Calu3 (cell line): ENCODE measurements at regions not wholly inside any gene's neighbourhood (a gene's known extent, or its start where the extent isn't known, plus 50 kb on each side); places are given as distances from the start of the nearest gene placed in this dataset.

ENCODE experiments used
- BruUV-seq: library from RNA; stranded (reverse); fragments of 400-500 nt; replicated peaks from 2 replicates; lab custom pipeline; 2021; lab: Mats Ljungman, UMichigan
- CTCF ChIA-PET: fragments of 300-600 bp; sonication (Branson Sonifier 250); formaldehyde crosslinking; loops from one replicate; lab custom pipeline; 2022; ENCODE audit warnings: antibody characterized with exemption; lab: Charles Lee
- DNase-seq: peaks from one replicate; pipeline ENCODE4 v3.0.0; 2022
- H3K27ac Mint-ChIP-seq: one replicate; pipeline ENCODE4 v1.8.0; 2022; ENCODE audit warnings: mixed read lengths; ENCODE audit not compliant: unreplicated experiment
- H3K27me3 Mint-ChIP-seq: one replicate; pipeline ENCODE4 v1.8.0; 2022; ENCODE audit warnings: mixed read lengths; ENCODE audit not compliant: unreplicated experiment
- H3K36me3 Mint-ChIP-seq: one replicate; pipeline ENCODE4 v1.8.0; 2022; ENCODE audit warnings: mild to moderate bottlenecking, moderate library complexity, mixed read lengths; ENCODE audit not compliant: insufficient read depth, unreplicated experiment
- H3K4me1 Mint-ChIP-seq: one replicate; pipeline ENCODE4 v1.8.0; 2022; ENCODE audit warnings: mild to moderate bottlenecking, low read depth, mixed read lengths; ENCODE audit not compliant: unreplicated experiment
- H3K4me3 Mint-ChIP-seq: one replicate; pipeline ENCODE4 v1.8.0; 2022; ENCODE audit warnings: mild to moderate bottlenecking, low read depth, moderate library complexity, mixed read lengths; ENCODE audit not compliant: unreplicated experiment
- H3K9me3 Mint-ChIP-seq: one replicate; pipeline ENCODE4 v1.8.0; 2022; ENCODE audit warnings: low read depth, mixed read lengths; ENCODE audit not compliant: unreplicated experiment
- intact Hi-C: fragments of 100-400 bp; cut with micrococcal nuclease; formaldehyde crosslinking; loops from one replicate; pipeline ENCODE4 v1.10.0; 2022; ENCODE audit not compliant: unreplicated experiment
- TF ChIP-seq, protein P1 (sequence below): fragments of 200-600 bp; IDR thresholded peaks from one replicate; pipeline ENCODE4 v1.8.0; 2022; ENCODE audit warnings: antibody characterized with exemption; ENCODE audit not compliant: unreplicated experiment

DNA sequence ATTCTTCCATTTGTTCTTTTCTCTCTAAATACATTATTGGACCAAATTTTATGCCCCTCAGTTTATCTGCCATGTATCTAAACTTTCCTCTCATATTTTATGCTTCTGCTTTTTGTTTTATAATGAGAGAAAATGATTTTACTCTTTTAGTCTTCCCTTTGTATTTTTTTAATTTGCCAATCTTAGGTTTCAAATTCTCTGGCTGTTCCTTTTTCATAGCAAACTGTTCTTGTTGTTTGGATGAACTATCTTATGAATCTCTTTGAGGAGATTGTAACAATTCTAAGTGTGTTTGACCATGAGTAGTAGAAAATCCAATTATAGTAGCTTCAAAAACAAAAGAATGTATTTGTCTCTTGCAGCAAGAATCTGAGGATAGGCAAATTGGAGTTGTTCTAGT is 290.5 kb downstream of the NDFIP2 start:
- CTCF ChIA-PET = no interaction called here
- TF ChIP-seq, protein P1, sequence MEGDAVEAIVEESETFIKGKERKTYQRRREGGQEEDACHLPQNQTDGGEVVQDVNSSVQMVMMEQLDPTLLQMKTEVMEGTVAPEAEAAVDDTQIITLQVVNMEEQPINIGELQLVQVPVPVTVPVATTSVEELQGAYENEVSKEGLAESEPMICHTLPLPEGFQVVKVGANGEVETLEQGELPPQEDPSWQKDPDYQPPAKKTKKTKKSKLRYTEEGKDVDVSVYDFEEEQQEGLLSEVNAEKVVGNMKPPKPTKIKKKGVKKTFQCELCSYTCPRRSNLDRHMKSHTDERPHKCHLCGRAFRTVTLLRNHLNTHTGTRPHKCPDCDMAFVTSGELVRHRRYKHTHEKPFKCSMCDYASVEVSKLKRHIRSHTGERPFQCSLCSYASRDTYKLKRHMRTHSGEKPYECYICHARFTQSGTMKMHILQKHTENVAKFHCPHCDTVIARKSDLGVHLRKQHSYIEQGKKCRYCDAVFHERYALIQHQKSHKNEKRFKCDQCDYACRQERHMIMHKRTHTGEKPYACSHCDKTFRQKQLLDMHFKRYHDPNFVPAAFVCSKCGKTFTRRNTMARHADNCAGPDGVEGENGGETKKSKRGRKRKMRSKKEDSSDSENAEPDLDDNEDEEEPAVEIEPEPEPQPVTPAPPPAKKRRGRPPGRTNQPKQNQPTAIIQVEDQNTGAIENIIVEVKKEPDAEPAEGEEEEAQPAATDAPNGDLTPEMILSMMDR = no peak
- no peak for DNase-seq
- intact Hi-C loops = loop anchor here (10.0 kb wide), 1 partner anchor 463 kb away; no protein-coding TSS in a partner anchor
- no TSS peak for BruUV-seq
- no peaks in the 10 kb centered on the region for H3K36me3 Mint-ChIP-seq
- H3K9me3 Mint-ChIP-seq = no peaks in the 10 kb centered on the region
- peak overlapping the region; percentile 15 for H3K27ac Mint-ChIP-seq
- H3K4me1 Mint-ChIP-seq = no peaks in the 10 kb centered on the region
- H3K4me3 Mint-ChIP-seq = no peak overlapping the region
- no peaks in the 10 kb centered on the region for H3K27me3 Mint-ChIP-seq

DNA sequence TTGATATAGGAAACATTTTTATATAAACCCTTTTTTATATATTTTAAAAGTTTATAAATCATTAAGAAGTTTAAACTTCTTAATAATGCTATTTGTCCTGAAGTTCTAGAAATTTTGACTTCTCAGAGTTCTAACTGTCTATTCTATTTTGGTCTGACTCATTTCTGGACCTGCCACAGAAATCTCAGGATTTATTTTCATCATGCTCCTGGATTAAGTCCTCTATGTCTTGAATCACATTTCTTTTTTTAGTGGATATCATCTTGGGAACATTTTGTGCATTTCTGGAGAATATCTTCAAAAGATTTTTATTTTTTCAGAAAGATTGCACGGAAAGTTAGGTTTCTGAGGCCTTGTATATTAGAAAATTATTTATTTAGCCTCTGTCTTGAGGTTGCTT is 289.1 kb downstream of the NDFIP2 start:
- DNase-seq = no peak
- intact Hi-C loops = loop anchor here (10.0 kb wide), 1 partner anchor 465 kb away; no protein-coding TSS in a partner anchor
- Mint-ChIP-seq H3K4me3 (no peak overlapping the region), H3K4me1 (no peaks in the 10 kb centered on the region), H3K36me3 (no peaks in the 10 kb centered on the region), H3K9me3 (no peaks in the 10 kb centered on the region), H3K27me3 (no peaks in the 10 kb centered on the region), H3K27ac (no peak overlapping the region)
- TF ChIP-seq, protein P1 = no peak
- no TSS peak for BruUV-seq
- CTCF ChIA-PET = no interaction called here

DNA sequence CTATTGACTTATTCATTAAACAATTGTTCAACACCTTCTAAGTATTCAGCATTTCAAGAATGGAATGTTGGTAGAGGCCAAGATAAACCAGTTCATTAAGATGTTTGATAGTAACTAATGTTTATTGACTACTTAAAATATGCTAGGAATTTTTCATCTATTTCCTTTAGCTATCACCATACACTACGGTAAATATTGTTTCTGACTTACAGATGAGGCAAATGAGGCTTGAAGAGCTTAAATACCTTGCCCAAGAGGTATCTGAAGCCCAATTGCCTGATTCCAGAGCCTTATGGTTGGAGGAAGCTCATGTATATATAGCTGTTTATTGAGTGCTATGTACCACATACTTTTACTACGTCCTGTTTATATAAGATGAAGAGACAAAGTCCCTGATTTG is 286.2 kb downstream of the NDFIP2 start:
- Mint-ChIP-seq H3K4me3 (no peak overlapping the region), H3K36me3 (no peaks in the 10 kb centered on the region), H3K4me1 (no peaks in the 10 kb centered on the region), H3K27me3 (no peaks in the 10 kb centered on the region), H3K9me3 (no peaks in the 10 kb centered on the region), H3K27ac (no peak overlapping the region)
- intact Hi-C loops = loop anchor here (2.0 kb wide), 1 partner anchor 88 kb away; no protein-coding TSS in a partner anchor
- CTCF ChIA-PET = interaction anchor here (0.7 kb wide), 1 partner anchor 574 kb away, joined by 3 read pairs; the partner anchor contains the start of gene SPRY2
- no peak for DNase-seq
- no TSS peak for BruUV-seq
- TF ChIP-seq, protein P1 = no peak

DNA sequence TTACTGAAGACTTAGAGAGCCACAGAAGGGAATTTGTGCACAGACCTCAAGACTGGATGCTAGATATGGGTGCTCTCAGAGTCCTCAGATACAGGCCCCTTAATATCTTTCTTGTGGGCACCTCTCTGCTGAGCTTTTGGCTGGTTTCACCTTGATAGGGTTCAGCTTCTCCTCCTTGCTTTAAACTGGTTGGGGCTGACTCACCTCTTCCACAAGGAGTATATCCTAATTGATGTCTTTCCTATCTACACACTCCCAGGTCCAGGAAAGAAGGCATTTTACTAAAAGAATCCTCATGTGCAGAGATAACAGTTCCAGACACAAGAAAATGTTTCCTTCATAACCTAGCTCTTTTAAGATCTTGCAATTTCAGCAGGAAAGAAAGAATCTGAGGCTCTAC is 284.4 kb downstream of the NDFIP2 start:
- Mint-ChIP-seq H3K27me3 (no peaks in the 10 kb centered on the region), H3K4me3 (no peak overlapping the region), H3K9me3 (no peaks in the 10 kb centered on the region), H3K36me3 (no peaks in the 10 kb centered on the region), H3K27ac (no peak overlapping the region), H3K4me1 (no peaks in the 10 kb centered on the region)
- no peak for DNase-seq
- BruUV-seq = no TSS peak
- TF ChIP-seq, protein P1 = no peak
- intact Hi-C loops = no loop called here
- CTCF ChIA-PET = no interaction called here
